ENCODE measurements at regions not wholly inside any gene's neighbourhood (a gene's known extent, or its start where the extent isn't known, plus 50 kb on each side); places are given as distances from the start of the nearest gene placed in this dataset.
"Not testable (repeated sequence)": the region's sequence is repeated elsewhere in the genome, so short reads cannot be mapped to it uniquely, and the experiment has no call there.

DNA sequence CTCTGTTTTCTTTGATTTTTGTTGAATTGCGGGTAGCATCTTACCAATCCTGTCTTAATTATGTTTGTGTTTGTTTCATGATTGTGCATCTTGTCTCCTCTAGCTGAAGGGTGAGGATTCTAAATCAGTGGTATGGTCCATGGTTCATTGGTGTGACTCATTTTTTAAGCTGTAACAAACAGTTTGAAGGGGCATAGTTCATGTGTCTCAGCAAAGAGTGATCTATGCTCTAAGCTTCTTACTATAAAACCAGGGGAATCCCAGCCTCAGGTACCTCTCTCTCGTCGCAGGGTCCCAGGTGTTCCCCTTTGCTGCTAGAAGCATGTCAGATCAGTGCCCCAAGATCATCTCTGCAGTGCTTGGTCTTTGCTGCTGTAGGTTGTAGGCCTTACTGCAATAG lies 100.1 kb downstream of the OTUD1 start:
- intact Hi-C loops (cut with micrococcal nuclease): no loop called here
- no peak for ATAC-seq
- no peak for DNase-seq

GRCh38 chr10:23540401-23541030 lies 101.6 kb downstream of the OTUD1 start:
- intact Hi-C loops (cut with micrococcal nuclease): no loop called here
- no peak for DNase-seq
- no peak for ATAC-seq

- intact Hi-C loops (cut with micrococcal nuclease): no loop called here
- no peak for ATAC-seq
- no peak for DNase-seq
Measured at GRCh38 chr10:23543691-23544380, 105.0 kb downstream of the OTUD1 start.

DNA sequence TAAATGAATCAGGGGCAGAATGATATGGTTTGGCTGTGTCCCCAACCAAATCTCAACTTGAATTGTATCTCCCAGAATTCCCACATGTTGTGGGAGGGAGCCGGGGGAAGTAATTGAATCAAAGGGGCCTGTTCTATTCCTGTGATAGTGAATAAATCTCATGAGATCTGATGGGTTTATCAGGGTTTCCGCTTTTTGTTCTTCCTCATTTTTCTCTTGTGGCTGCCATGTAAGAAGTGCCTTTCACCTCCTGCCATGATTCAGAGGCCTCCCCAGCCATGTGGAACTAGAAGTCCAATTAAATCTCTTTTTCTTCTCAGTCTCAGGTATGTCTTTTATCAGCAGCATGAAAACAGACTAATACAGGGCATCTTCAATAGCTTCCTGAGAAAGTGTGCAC lies 107.0 kb downstream of the OTUD1 start:
- intact Hi-C loops (cut with micrococcal nuclease); DNase-seq; ATAC-seq: not testable (repeated sequence)

- ATAC-seq (no peak), DNase-seq (no peak)
- intact Hi-C loops (cut with micrococcal nuclease): no loop called here
Measured at GRCh38 chr10:23556727-23557440, 118.0 kb downstream of the OTUD1 start.

DNA sequence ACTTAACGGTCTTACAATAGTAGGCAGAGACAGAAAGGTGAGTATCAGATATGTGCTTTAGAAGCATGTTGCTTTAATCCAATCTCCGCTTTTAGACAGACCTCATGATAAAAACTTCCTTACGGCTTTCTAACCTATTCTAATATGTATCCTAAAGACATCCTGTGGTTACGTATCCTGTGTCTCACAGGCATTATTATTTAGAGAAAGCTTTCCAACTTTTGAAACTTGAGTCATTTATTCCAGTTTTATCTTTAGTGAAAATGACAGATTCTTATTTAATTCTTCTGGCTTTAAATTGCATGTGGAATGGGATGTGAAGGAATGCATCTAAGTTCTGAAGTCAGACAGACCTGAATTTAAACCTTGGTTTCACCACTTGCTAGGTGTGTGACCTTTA lies 118.9 kb downstream of the OTUD1 start:
- DNase-seq (no peak), ATAC-seq (no peak)
- intact Hi-C loops (cut with micrococcal nuclease): no loop called here

DNA sequence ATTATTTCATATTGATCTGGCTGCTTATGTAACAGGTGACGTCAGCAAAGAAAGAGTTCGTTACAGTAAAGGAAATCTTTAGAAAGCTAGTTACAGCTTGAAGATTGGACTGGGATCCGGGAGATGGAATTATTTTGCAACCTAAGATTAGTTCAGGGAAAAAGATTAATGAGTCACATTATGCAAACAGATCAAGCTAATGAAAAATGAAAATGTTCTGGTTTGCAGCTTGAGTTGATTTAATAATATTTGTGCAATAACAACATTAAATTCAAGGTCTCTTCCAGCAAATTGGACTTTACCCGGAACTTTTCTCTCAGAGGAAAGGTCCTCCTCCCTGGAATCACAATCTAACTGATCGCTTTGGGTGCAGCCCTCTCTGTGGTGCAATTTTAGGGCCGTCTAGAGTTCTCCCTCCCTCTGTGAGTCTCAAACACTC lies 119.5 kb downstream of the OTUD1 start:
- DNase-seq (no peak), ATAC-seq (no peak)
- intact Hi-C loops (cut with micrococcal nuclease): no loop called here

- DNase-seq: no peak
- no peak for ATAC-seq
- intact Hi-C loops (cut with micrococcal nuclease): no loop called here
Measured at GRCh38 chr10:23568996-23569395, 130.1 kb downstream of the OTUD1 start.

- ATAC-seq: no peak
- intact Hi-C loops (cut with micrococcal nuclease): no loop called here
Measured at GRCh38 chr10:23571884-23572283, 133.0 kb downstream of the OTUD1 start.

GRCh38 chr10:23581906-23582450 lies 143.1 kb downstream of the OTUD1 start:
- ATAC-seq (no peak), DNase-seq (no peak)
- intact Hi-C loops (cut with micrococcal nuclease): no loop called here

More at GRCh38 chr10:23571884-23572283, 133.0 kb downstream of the OTUD1 start:
- DNase-seq: no peak

DNA sequence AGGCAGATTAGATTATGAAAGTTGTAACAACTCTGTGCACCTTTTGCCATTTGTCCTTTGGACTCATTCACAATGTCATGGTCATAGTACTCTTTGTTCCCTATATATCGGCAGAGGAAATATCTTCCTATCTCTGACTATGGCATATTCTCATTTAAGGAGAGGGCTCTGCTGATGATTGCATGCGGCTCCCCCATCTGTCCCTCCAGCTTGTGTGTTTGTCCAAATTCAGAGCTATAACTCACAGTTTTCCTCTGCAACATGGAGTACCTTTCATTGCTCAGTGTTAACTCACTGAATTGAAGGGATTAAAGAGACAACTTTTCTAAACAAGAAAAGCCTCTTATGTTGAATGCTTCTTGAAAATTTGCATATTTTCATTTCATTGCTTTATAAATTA lies 145.5 kb downstream of the OTUD1 start:
- ATAC-seq (no peak), DNase-seq (no peak)
- intact Hi-C loops (cut with micrococcal nuclease): no loop called here

GRCh38 chr10:23585186-23585585 lies 146.3 kb downstream of the OTUD1 start:
- ATAC-seq (no peak), DNase-seq (no peak)
- intact Hi-C loops (cut with micrococcal nuclease): no loop called here

GRCh38 chr10:23585666-23586065 lies 146.8 kb downstream of the OTUD1 start:
- DNase-seq (no peak), ATAC-seq (no peak)
- intact Hi-C loops (cut with micrococcal nuclease): no loop called here

GRCh38 chr10:23595278-23595677 lies 156.4 kb downstream of the OTUD1 start:
- ATAC-seq; intact Hi-C loops (cut with micrococcal nuclease); DNase-seq: not testable (repeated sequence)

GRCh38 chr10:23604613-23605012 lies 165.7 kb downstream of the OTUD1 start:
- DNase-seq: no peak
- no peak for ATAC-seq
- intact Hi-C loops (cut with micrococcal nuclease): no loop called here

DNA sequence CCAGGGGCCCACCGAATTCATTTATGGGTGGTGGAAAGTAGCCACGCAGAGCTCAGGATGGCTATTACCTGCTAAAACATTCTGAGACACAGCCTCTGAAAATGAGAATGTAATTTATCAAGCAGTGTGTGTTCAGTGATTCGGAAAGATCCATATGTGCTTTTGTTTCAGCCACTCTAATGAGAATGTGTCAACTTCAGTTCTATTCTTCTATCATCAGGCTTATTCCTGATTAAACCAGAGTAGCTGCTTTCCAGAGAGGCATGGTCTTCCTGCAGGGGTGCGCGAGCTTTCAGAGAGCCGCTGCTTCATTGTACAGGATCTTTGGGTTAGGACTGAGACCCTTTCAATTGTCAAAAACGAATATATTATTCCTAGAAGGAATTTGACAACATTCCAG lies 167.6 kb downstream of the OTUD1 start:
- intact Hi-C loops (cut with micrococcal nuclease): no loop called here
- no peak for DNase-seq
- no peak for ATAC-seq

DNA sequence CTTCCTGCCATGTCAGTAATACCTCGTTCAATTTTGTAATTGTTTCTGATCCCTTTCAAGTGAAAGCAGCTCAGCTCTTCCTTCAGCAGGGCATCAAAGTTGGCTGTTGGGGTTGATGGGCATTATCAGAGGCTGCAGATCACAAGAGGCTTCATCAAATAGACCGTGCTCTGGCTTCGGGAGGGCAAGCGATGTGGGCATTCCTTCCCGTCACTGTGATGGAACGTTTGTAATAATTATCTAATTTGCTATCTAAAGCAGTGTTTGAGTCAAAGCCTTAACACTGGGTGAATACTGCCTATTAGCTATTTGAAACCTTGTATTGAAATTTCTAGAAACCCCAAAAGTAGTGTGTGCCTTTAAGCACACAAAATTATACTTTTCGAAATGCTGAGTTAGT lies 170.1 kb downstream of the OTUD1 start:
- ATAC-seq (no peak), DNase-seq (no peak)
- intact Hi-C loops (cut with micrococcal nuclease): no loop called here

DNA sequence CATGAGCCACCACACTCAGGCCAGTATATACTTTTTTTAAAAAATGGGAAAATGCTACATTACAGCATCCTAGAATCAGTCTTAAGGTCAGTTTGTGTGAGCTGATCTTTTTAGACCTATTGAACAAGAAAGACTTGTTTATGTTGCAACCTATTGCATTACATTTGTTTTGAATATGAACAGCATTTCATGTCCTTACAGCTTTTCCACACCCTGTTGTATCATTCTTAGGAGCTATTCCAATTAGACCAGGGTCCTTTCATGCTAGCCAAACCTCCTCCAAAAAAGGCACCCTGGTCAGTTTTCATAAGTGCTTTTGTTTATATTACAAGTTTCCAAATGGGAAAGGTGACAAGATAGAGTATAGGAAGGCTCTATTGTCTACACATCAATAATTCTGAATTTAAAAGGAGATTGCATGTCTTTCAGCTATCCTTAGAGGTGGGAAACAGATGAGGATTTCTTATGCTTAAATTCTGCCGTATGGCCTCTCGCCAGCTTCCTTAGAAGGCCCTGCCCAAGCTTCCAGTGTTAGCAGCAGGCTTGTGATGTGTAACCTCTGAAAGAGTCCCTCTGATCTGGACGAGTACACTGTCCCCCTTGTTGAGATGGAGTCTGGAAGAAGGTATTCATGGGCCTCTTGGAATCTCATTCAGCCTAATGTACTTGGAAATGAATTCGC lies 171.9 kb downstream of the OTUD1 start:
- DNase-seq (no peak), ATAC-seq (no peak)
- intact Hi-C loops (cut with micrococcal nuclease): no loop called here

- DNase-seq (no peak), ATAC-seq (no peak)
- intact Hi-C loops (cut with micrococcal nuclease): no loop called here
Measured at GRCh38 chr10:23611308-23612029, 172.6 kb downstream of the OTUD1 start.
